ENCODE measurements at regions not wholly inside any gene's neighbourhood (a gene's known extent, or its start where the extent isn't known, plus 50 kb on each side); places are given as distances from the start of the nearest gene placed in this dataset.
A peak's percentile ranks its signal among the peaks of the same experiment; 100 is the strongest.
"Not testable (repeated sequence)": the region's sequence is repeated elsewhere in the genome, so short reads cannot be mapped to it uniquely, and the experiment has no call there.

DNA sequence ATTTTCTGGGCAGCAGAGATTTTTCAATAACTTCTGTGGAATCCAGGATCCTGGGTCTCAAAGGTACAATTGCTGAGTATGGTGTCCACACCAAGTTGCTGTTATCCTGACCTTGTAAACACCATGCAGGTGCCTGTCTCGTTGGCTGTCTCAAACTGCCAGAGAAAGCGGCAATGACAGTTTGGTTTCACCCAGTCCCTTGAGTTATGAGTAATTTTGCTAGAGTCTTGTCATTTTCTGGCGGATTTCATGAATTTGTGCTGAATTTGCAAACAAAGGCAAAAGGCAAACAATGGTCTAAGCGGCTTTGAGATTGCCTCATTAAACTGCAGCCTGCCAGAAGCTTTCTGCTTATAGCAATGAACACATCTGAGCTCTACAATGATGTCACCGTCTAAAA, 847.9 kb downstream of the RAB28 start:
- no peak for DNase-seq (ENCODE audit: low spot score in 2 of 2)
- TF ChIP-seq POLR2A (IDR thresholded peaks at IDR 0.05): no peak
- no peak for TF ChIP-seq POLR2AphosphoS5 (IDR thresholded peaks at IDR 0.05)
- TF ChIP-seq, protein P1, sequence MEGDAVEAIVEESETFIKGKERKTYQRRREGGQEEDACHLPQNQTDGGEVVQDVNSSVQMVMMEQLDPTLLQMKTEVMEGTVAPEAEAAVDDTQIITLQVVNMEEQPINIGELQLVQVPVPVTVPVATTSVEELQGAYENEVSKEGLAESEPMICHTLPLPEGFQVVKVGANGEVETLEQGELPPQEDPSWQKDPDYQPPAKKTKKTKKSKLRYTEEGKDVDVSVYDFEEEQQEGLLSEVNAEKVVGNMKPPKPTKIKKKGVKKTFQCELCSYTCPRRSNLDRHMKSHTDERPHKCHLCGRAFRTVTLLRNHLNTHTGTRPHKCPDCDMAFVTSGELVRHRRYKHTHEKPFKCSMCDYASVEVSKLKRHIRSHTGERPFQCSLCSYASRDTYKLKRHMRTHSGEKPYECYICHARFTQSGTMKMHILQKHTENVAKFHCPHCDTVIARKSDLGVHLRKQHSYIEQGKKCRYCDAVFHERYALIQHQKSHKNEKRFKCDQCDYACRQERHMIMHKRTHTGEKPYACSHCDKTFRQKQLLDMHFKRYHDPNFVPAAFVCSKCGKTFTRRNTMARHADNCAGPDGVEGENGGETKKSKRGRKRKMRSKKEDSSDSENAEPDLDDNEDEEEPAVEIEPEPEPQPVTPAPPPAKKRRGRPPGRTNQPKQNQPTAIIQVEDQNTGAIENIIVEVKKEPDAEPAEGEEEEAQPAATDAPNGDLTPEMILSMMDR (IDR thresholded peaks at IDR 0.05): no peak
- no peaks in the 10 kb centered on the region for H3K9me3 ChIP-seq
- H3K4me1 ChIP-seq: no peaks in the 10 kb centered on the region
- H3K27me3 ChIP-seq: peaks cover 0 to 5% of the 10 kb centered on the region in 2 donors
- intact Hi-C loops (cut with DNase I; ENCODE audit: low total_unique reads): no loop called here
- no peak overlapping the region for H3K4me3 ChIP-seq
- H3K27ac ChIP-seq: no peak overlapping the region
- H3K36me3 ChIP-seq: no peaks in the 10 kb centered on the region

DNA sequence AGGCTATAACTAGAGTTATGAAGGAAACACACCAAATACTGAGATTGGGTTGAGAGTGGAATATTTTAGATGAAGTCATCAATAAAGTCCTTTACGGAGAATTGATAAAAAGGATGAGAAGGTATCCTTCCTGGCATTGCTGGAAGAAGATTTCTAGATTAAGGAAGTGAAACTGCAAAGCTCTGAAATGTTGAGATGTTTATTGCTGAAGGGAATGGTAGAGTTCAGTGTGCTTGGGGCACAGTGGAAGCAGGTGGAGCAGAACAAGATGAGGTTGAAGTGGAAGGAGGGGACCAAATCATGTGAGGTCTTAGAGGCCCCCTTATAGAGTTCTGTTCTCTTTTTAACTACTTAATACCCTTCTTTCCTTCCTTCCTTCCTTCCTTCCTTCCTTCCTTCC, 848.5 kb downstream of the RAB28 start:
- no peaks in the 10 kb centered on the region for H3K36me3 ChIP-seq
- H3K4me3 ChIP-seq: no peak overlapping the region
- no peak overlapping the region for H3K27ac ChIP-seq
- H3K27me3 ChIP-seq: peaks cover 0 to 5% of the 10 kb centered on the region in 2 donors
- intact Hi-C loops (cut with DNase I; ENCODE audit: low total_unique reads): no loop called here
- H3K9me3 ChIP-seq: no peaks in the 10 kb centered on the region
- DNase-seq (ENCODE audit: low spot score in 2 of 2): no peak
- H3K4me1 ChIP-seq: no peaks in the 10 kb centered on the region
- TF ChIP-seq POLR2AphosphoS5 (IDR thresholded peaks at IDR 0.05) (no peak), POLR2A (IDR thresholded peaks at IDR 0.05) (no peak)
- TF ChIP-seq, protein P1 (IDR thresholded peaks at IDR 0.05): no peak

- H3K4me1 ChIP-seq: no peaks in the 10 kb centered on the region
- H3K27ac ChIP-seq: no peak overlapping the region
- no peaks in the 10 kb centered on the region for H3K36me3 ChIP-seq
- peak; percentile 62 to 81 for DNase-seq (ENCODE audit: low spot score in 2 of 2)
- no peaks in the 10 kb centered on the region for H3K9me3 ChIP-seq
- H3K4me3 ChIP-seq: no peak overlapping the region
- intact Hi-C loops (cut with DNase I; ENCODE audit: low total_unique reads): no loop called here
- H3K27me3 ChIP-seq: peaks cover 0 to 5% of the 10 kb centered on the region in 2 donors
- TF ChIP-seq POLR2A (IDR thresholded peaks at IDR 0.05): no peak
- TF ChIP-seq, protein P1 (IDR thresholded peaks at IDR 0.05): peak; percentile 66 to 79 (median 77)
Measured at GRCh38 chr4:12633053-12633651, 851.0 kb downstream of the RAB28 start.

- Histone ChIP-seq H3K27me3 (no peaks in the 10 kb centered on the region), H3K4me1 (no peaks in the 10 kb centered on the region), H3K9me3 (no peaks in the 10 kb centered on the region), H3K36me3 (no peaks in the 10 kb centered on the region), H3K4me3 (no peak overlapping the region), H3K27ac (no peak overlapping the region)
- TF ChIP-seq POLR2A (IDR thresholded peaks at IDR 0.05): no peak
- TF ChIP-seq, protein P1 (IDR thresholded peaks at IDR 0.05): no peak
- no peak for DNase-seq (ENCODE audit: low spot score in 2 of 2)
- intact Hi-C loops (cut with DNase I; ENCODE audit: low total_unique reads): loop anchor here (5.0 kb wide), 1 partner anchor 111 kb away; no protein-coding TSS in a partner anchor
Measured at GRCh38 chr4:12615822-12616221, 868.3 kb downstream of the RAB28 start.

- no peak for TF ChIP-seq POLR2A (IDR thresholded peaks at IDR 0.05)
- TF ChIP-seq, protein P1 (IDR thresholded peaks at IDR 0.05): no peak
- TF ChIP-seq POLR2AphosphoS5 (IDR thresholded peaks at IDR 0.05): no peak
- Histone ChIP-seq H3K27ac (no peak overlapping the region), H3K27me3 (no peaks in the 10 kb centered on the region)
Measured at GRCh38 chr4:12612876-12613275, 871.3 kb downstream of the RAB28 start.

DNA sequence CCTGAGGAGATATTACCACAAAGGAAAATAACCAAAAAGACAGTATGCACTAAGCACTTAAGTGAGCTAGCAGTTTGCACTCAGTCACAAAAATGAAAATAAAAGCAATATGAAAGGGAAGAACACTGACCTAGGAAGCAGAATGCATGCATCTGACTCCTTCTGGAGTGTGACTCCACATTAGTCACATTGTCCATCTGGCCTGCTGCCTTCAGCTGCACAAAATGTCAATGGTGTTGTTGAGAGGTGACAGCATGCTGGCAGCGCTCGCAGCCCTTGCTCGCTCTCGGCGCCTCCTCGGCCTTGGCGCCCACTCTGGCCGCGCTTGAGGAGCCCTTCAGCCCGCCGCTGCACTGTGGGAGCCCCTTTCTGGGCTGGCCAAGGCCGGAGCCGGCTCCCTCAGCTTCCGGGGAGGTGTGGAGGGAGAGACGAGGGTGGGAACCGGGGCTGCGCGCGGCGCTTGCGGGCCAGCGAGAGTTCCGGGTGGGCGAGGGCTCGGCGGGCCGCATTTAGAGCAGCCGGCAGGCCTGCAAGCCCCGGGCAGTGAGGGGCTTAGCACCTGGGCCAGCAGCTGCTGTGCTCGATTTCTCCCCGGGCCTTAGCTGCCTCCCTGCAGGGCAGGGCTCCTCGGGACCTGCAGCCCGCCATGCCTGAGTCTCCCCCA, 874.8 kb downstream of the RAB28 start:
- H3K36me3 ChIP-seq; H3K27me3 ChIP-seq; H3K27ac ChIP-seq; intact Hi-C loops (cut with DNase I; ENCODE audit: low total_unique reads); H3K4me1 ChIP-seq; DNase-seq (ENCODE audit: low spot score in 2 of 2); H3K9me3 ChIP-seq; H3K4me3 ChIP-seq: not testable (repeated sequence)

More at GRCh38 chr4:12612876-12613275, 871.3 kb downstream of the RAB28 start:
- H3K9me3 ChIP-seq: no peaks in the 10 kb centered on the region
- no peaks in the 10 kb centered on the region for H3K4me1 ChIP-seq
- no peak overlapping the region for H3K4me3 ChIP-seq
- no peaks in the 10 kb centered on the region for H3K36me3 ChIP-seq
- intact Hi-C loops (cut with DNase I; ENCODE audit: low total_unique reads): no loop called here
- no peak for DNase-seq (ENCODE audit: low spot score in 2 of 2)
